Spinal cord (tissue), 9 donors: ENCODE measurements at regions not wholly inside any gene's neighbourhood (a gene's known extent, or its start where the extent isn't known, plus 50 kb on each side); places are given as distances from the start of the nearest gene placed in this dataset.

ENCODE experiments used
- DNase-seq, 6 donors: peaks; one replicate each; pipeline versions ENCODE4 v3.0.0 to v3.0.0-alpha.2; 2013 to 2015; ENCODE audit warnings: low spot score in 6 of 6, low read depth in 4 of 6
- H3K27ac ChIP-seq: one replicate; pipeline ENCODE4 v1.5.1; 2013; ENCODE audit warnings: low read depth, low read length, control low read depth
- H3K27me3 ChIP-seq: one replicate; pipeline ENCODE4 v1.6.1; 2013; ENCODE audit warnings: low read length; ENCODE audit not compliant: control insufficient read depth, insufficient read depth
- H3K36me3 ChIP-seq: one replicate; pipeline ENCODE4 v1.6.1; 2013; ENCODE audit warnings: low read length; ENCODE audit not compliant: control insufficient read depth, insufficient read depth
- H3K4me1 ChIP-seq: one replicate; pipeline ENCODE4 v1.6.1; 2013; ENCODE audit warnings: low read length; ENCODE audit not compliant: control insufficient read depth, insufficient read depth
- H3K4me3 ChIP-seq: one replicate; pipeline ENCODE4 v1.5.1; 2013; ENCODE audit warnings: low read depth, low read length, control low read depth
- H3K9me3 ChIP-seq: one replicate; pipeline ENCODE4 v1.6.1; 2013; ENCODE audit warnings: low read length; ENCODE audit not compliant: control insufficient read depth, insufficient read depth
- WGBS: methylation state at CpG from one replicate; pipeline ENCODE4 v1.1.5; 2013; ENCODE audit warnings: missing lambda C conversion rate; ENCODE audit not compliant: insufficient coverage; 5-methylcytosine and 5-hydroxymethylcytosine counted together
- donor health status: healthy.

- H3K9me3 ChIP-seq, result no peaks in the 10 kb centered on the region
- 73% methylated on average over 3 of the region's 5 CpGs for WGBS
- DNase-seq, result no peak
- H3K27me3 ChIP-seq, result no peaks in the 10 kb centered on the region
- no peaks in the 10 kb centered on the region for H3K4me1 ChIP-seq
- no peak overlapping the region for H3K4me3 ChIP-seq
- no peaks in the 10 kb centered on the region for H3K36me3 ChIP-seq
- no peak overlapping the region for H3K27ac ChIP-seq
Observed at GRCh38 chr5:2135833-2136232, 253.1 kb upstream of the IRX4 start.

DNA sequence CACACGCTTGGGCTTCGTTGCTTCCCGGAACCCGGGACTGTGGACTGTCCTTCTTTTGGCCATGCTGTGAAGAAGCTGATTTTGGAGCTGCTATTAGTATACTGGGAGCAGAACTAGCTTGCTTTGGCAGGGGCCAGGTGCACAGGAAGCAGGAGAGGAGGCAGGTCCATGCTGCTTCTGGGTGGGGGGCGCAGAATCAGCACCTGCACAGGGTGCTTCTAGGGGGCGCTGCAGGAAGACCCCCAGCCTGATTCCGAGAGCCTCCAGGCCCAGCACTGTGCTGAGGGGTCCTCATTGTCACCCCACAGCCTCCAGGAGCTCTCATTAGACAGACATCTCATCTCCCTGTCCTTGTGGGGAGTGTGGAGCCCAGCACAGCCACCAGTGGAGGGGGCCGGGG, 252.6 kb upstream of the IRX4 start:
- 79% methylated on average over 6 of the region's 8 CpGs for WGBS
- Histone ChIP-seq H3K27me3 (no peaks in the 10 kb centered on the region), H3K4me3 (no peak overlapping the region), H3K4me1 (peaks cover 3% of the 10 kb centered on the region), H3K27ac (no peak overlapping the region), H3K9me3 (no peaks in the 10 kb centered on the region), H3K36me3 (no peaks in the 10 kb centered on the region)
- no peak for DNase-seq

- H3K27me3 ChIP-seq, result no peaks in the 10 kb centered on the region
- no peaks in the 10 kb centered on the region for H3K9me3 ChIP-seq
- H3K27ac ChIP-seq, result no peak overlapping the region
- WGBS, result 80% methylated on average over 19 of the region's 19 CpGs
- no peak for DNase-seq
- no peak overlapping the region for H3K4me3 ChIP-seq
- peaks cover 9% of the 10 kb centered on the region for H3K4me1 ChIP-seq
- H3K36me3 ChIP-seq, result no peaks in the 10 kb centered on the region
Observed at GRCh38 chr5:2134543-2135292, 252.0 kb upstream of the IRX4 start.

DNA sequence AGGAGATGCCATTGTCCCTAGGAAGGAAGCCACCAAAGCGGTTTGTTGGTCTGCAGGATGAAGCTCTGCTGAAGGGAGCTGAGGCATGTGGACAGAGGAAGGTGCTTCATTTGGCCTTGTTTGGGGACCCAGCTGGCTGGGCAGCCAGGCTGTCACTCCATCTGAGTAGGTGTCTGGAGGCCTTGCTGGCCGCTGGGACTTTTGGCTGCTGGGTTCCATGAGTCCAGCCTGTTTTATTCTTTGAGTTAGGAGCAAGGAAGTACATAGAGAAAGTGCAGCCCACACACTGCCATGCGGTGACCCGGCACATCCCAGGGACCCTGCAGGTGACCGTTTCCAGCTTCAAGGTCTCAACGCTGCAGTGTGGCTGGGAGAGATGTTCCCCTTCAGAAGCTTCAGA, 251.2 kb upstream of the IRX4 start:
- no peaks in the 10 kb centered on the region for H3K9me3 ChIP-seq
- peaks cover 12% of the 10 kb centered on the region for H3K4me1 ChIP-seq
- peaks cover 4% of the 10 kb centered on the region for H3K27me3 ChIP-seq
- 96% methylated on average over 6 of the region's 6 CpGs for WGBS
- no peak overlapping the region for H3K4me3 ChIP-seq
- no peak for DNase-seq
- no peaks in the 10 kb centered on the region for H3K36me3 ChIP-seq
- H3K27ac ChIP-seq, result no peak overlapping the region

DNA sequence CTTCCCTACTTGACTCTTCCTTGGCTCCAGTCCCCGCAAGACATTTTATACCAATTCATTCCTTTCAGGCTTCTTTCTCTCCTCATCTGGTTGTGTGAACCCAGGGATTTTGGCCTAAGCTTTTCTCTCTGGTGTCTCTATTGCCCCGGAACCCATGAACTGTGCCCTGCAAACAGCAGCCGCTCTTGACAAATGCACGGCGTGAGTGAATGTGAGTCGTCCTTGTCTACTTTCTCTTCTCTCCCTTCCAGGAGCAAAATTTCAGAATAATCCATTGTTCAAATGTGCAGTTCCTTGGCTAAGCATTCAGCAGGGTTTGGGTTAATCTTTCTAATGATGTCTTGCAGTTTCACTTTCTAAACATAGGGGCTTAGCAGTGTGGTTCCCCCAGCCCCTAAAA, 250.4 kb upstream of the IRX4 start:
- no peak for DNase-seq
- no peak overlapping the region for H3K27ac ChIP-seq
- H3K27me3 ChIP-seq, result peaks cover 7% of the 10 kb centered on the region
- H3K9me3 ChIP-seq, result no peaks in the 10 kb centered on the region
- 46% methylated on average over 4 of the region's 6 CpGs for WGBS
- peaks cover 12% of the 10 kb centered on the region for H3K4me1 ChIP-seq
- H3K36me3 ChIP-seq, result no peaks in the 10 kb centered on the region
- H3K4me3 ChIP-seq, result no peak overlapping the region

DNA sequence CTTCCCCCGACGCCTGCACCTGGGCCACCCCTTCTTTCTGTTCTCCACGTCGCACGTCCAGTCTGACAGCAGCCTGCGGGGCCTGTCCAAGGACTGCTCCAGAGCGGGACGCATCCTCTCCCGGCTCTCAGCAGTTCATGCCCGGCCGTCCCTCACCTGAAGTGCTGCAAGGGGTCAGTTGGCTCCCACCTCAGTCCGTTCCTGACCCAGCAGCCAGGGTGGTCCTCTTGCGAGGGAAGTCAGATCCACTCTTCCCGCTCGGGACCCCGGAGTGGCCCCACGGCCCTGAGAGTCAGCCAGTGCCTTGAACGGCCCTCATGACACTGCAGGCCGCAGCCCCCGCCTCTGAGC, 249.7 kb upstream of the IRX4 start:
- Histone ChIP-seq H3K9me3 (no peaks in the 10 kb centered on the region), H3K4me1 (peaks cover 12% of the 10 kb centered on the region), H3K27me3 (peaks cover 7% of the 10 kb centered on the region), H3K36me3 (no peaks in the 10 kb centered on the region), H3K27ac (no peak overlapping the region), H3K4me3 (no peak overlapping the region)
- DNase-seq, result no peak
- 94% methylated on average over 20 of the region's 20 CpGs for WGBS

- no peaks in the 10 kb centered on the region for H3K9me3 ChIP-seq
- H3K4me3 ChIP-seq, result no peak overlapping the region
- H3K4me1 ChIP-seq, result peaks cover 12% of the 10 kb centered on the region
- 96% methylated on average over 33 of the region's 33 CpGs for WGBS
- no peaks in the 10 kb centered on the region for H3K36me3 ChIP-seq
- H3K27ac ChIP-seq, result no peak overlapping the region
- no peak for DNase-seq
- peaks cover 7% of the 10 kb centered on the region for H3K27me3 ChIP-seq
Observed at GRCh38 chr5:2131826-2132496, 249.2 kb upstream of the IRX4 start.

GRCh38 chr5:2131196-2131595, 248.5 kb upstream of the IRX4 start:
- DNase-seq, result no peak
- Histone ChIP-seq H3K36me3 (no peaks in the 10 kb centered on the region), H3K27me3 (peaks cover 7% of the 10 kb centered on the region), H3K9me3 (no peaks in the 10 kb centered on the region), H3K4me3 (no peak overlapping the region), H3K4me1 (peaks cover 12% of the 10 kb centered on the region), H3K27ac (no peak overlapping the region)
- 92% methylated on average over 11 of the region's 11 CpGs for WGBS

- no peak for DNase-seq
- Histone ChIP-seq H3K36me3 (no peaks in the 10 kb centered on the region), H3K9me3 (no peaks in the 10 kb centered on the region), H3K27ac (no peak overlapping the region), H3K27me3 (peaks cover 7% of the 10 kb centered on the region), H3K4me3 (no peak overlapping the region), H3K4me1 (peaks cover 12% of the 10 kb centered on the region)
- 79% methylated on average over 2 of the region's 7 CpGs for WGBS
Observed at GRCh38 chr5:2130361-2130760, 247.6 kb upstream of the IRX4 start.
